ENCODE measurements at regions not wholly inside any gene's neighbourhood (a gene's known extent, or its start where the extent isn't known, plus 50 kb on each side); places are given as distances from the start of the nearest gene placed in this dataset.

GRCh38 chr16:50497592-50497991, 50.6 kb upstream of the NKD1 start:
- POLR2A ChIA-PET: no interaction called here
- no peak overlapping the region for H3K4me3 ChIP-seq (ENCODE audit: low read depth, low read length, poor library complexity, severe bottlenecking)
- BruUV-seq (replicated peaks): no TSS peak

GRCh38 chr16:50496990-50497389, 51.2 kb upstream of the NKD1 start:
- no peaks in the 10 kb centered on the region for H3K79me2 ChIP-seq (ENCODE audit: insufficient read depth, low read depth, low read length)
- intact Hi-C loops (cut with micrococcal nuclease; ENCODE audit: unreplicated experiment): no loop called here
- POLR2A ChIA-PET: no interaction called here

More at GRCh38 chr16:50497592-50497991, 50.6 kb upstream of the NKD1 start:
- DNase-seq (ENCODE audit: low spot score): no peak
- no peaks in the 10 kb centered on the region for H3K79me2 ChIP-seq (ENCODE audit: insufficient read depth, low read depth, low read length)
- no peak overlapping the region for H3K27ac ChIP-seq (ENCODE audit: low read depth, low read length, poor library complexity, severe bottlenecking)
- H3K9me2 ChIP-seq (ENCODE audit: insufficient read depth, low read length): no peaks in the 10 kb centered on the region
- no peak for TF ChIP-seq EZH2phosphoT487 (IDR thresholded peaks at IDR 0.05; ENCODE audit: borderline replicate concordance, low read depth, low read length)
- TF ChIP-seq CTCF (conservative IDR thresholded peaks at IDR 0.05; ENCODE audit: low read length): no peak
- no peak overlapping the region for H3K4me2 ChIP-seq (ENCODE audit: low read length)
- H3K36me3 ChIP-seq (ENCODE audit: insufficient read depth, low read length): no peaks in the 10 kb centered on the region
- no peak overlapping the region for H2AFZ ChIP-seq (ENCODE audit: low read length)
- H4K20me1 ChIP-seq (ENCODE audit: insufficient read depth, low read length): no peaks in the 10 kb centered on the region
- intact Hi-C loops (cut with micrococcal nuclease; ENCODE audit: unreplicated experiment): no loop called here
- CTCF ChIA-PET (ENCODE audit: unreplicated experiment): no interaction called here
- H3K4me1 ChIP-seq (ENCODE audit: insufficient read depth, low read length, poor library complexity, severe bottlenecking): no peaks in the 10 kb centered on the region
- no peaks in the 10 kb centered on the region for H3K9me3 ChIP-seq (ENCODE audit: low read length)

GRCh38 chr16:50495673-50496072, 52.5 kb upstream of the NKD1 start:
- Histone ChIP-seq H3K27ac (ENCODE audit: low read depth, low read length, poor library complexity, severe bottlenecking) (no peak overlapping the region), H3K36me3 (ENCODE audit: insufficient read depth, low read length) (no peaks in the 10 kb centered on the region), H3K9me3 (ENCODE audit: low read length) (no peaks in the 10 kb centered on the region), H3K4me2 (ENCODE audit: low read length) (no peak overlapping the region), H2AFZ (ENCODE audit: low read length) (no peak overlapping the region), H4K20me1 (ENCODE audit: insufficient read depth, low read length) (no peaks in the 10 kb centered on the region), H3K4me1 (ENCODE audit: insufficient read depth, low read length, poor library complexity, severe bottlenecking) (no peaks in the 10 kb centered on the region), H3K9me2 (ENCODE audit: insufficient read depth, low read length) (no peaks in the 10 kb centered on the region), H3K79me2 (ENCODE audit: insufficient read depth, low read depth, low read length) (no peaks in the 10 kb centered on the region), H3K4me3 (ENCODE audit: low read depth, low read length, poor library complexity, severe bottlenecking) (no peak overlapping the region)
- no peak for DNase-seq (ENCODE audit: low spot score)
- ChIA-PET CTCF (ENCODE audit: unreplicated experiment) (no interaction called here), POLR2A (no interaction called here)
- no TSS peak for BruUV-seq (replicated peaks)
- intact Hi-C loops (cut with micrococcal nuclease; ENCODE audit: unreplicated experiment): no loop called here
- TF ChIP-seq EZH2phosphoT487 (IDR thresholded peaks at IDR 0.05; ENCODE audit: borderline replicate concordance, low read depth, low read length): no peak
- TF ChIP-seq CTCF (conservative IDR thresholded peaks at IDR 0.05; ENCODE audit: low read length): no peak

More at GRCh38 chr16:50496990-50497389, 51.2 kb upstream of the NKD1 start:
- no peaks in the 10 kb centered on the region for H4K20me1 ChIP-seq (ENCODE audit: insufficient read depth, low read length)
- H3K27ac ChIP-seq (ENCODE audit: low read depth, low read length, poor library complexity, severe bottlenecking): no peak overlapping the region
- no peaks in the 10 kb centered on the region for H3K36me3 ChIP-seq (ENCODE audit: insufficient read depth, low read length)
- no peak overlapping the region for H3K4me2 ChIP-seq (ENCODE audit: low read length)
- H3K9me3 ChIP-seq (ENCODE audit: low read length): no peaks in the 10 kb centered on the region
- no TSS peak for BruUV-seq (replicated peaks)
- H3K4me3 ChIP-seq (ENCODE audit: low read depth, low read length, poor library complexity, severe bottlenecking): no peak overlapping the region
- no peak overlapping the region for H2AFZ ChIP-seq (ENCODE audit: low read length)
- H3K4me1 ChIP-seq (ENCODE audit: insufficient read depth, low read length, poor library complexity, severe bottlenecking): no peaks in the 10 kb centered on the region
- DNase-seq (ENCODE audit: low spot score): no peak
- TF ChIP-seq CTCF (conservative IDR thresholded peaks at IDR 0.05; ENCODE audit: low read length) (no peak), EZH2phosphoT487 (IDR thresholded peaks at IDR 0.05; ENCODE audit: borderline replicate concordance, low read depth, low read length) (no peak)
- H3K9me2 ChIP-seq (ENCODE audit: insufficient read depth, low read length): no peaks in the 10 kb centered on the region
- CTCF ChIA-PET (ENCODE audit: unreplicated experiment): no interaction called here
